Ovary (tissue), 7 donors: ENCODE measurements at regions not wholly inside any gene's neighbourhood (a gene's known extent, or its start where the extent isn't known, plus 50 kb on each side); places are given as distances from the start of the nearest gene placed in this dataset.
"Not testable (repeated sequence)": the region's sequence is repeated elsewhere in the genome, so short reads cannot be mapped to it uniquely, and the experiment has no call there.

Experiments
- DNase-seq, 5 donors: peaks; one replicate each; pipeline ENCODE4 v3.0.0-alpha.2; 2019 to 2020
- H3K27ac ChIP-seq, 2 donors: fragments of 200-600 bp; one replicate each; pipeline versions ENCODE4 v1.5.1 to v1.8.0; 2019 to 2022
- H3K27me3 ChIP-seq: fragments of 200-600 bp; one replicate; pipeline ENCODE4 v1.8.0; 2022
- H3K36me3 ChIP-seq: fragments of 200-600 bp; sonication (generic); one replicate; pipeline ENCODE4 v1.5.1; 2019
- H3K4me1 ChIP-seq: one replicate; pipeline ENCODE4 v1.8.1; 2013; ENCODE audit warnings: mild to moderate bottlenecking, moderate library complexity; ENCODE audit not compliant: insufficient read depth
- H3K4me3 ChIP-seq: fragments of 200-600 bp; sonication (generic); one replicate; pipeline ENCODE4 v1.5.1; 2017
- H3K9me3 ChIP-seq, 2 donors: fragments of 200-600 bp in 1 of 2; sonication (generic) in 1 of 2; one replicate each; pipeline versions ENCODE4 v1.5.1 to v1.8.1; 2013 to 2019; ENCODE audit warnings: mild to moderate bottlenecking in 1 of 2, moderate library complexity in 1 of 2
- EP300 ChIP-seq: sonication (generic); formaldehyde crosslinking; IDR thresholded peaks from one replicate; pipeline ENCODE4 v1.6.1; 2017; ENCODE audit warnings: antibody characterized with exemption
- POLR2A ChIP-seq: fragments of 450-650 bp; IDR thresholded peaks from one replicate; pipeline ENCODE4 v1.6.1; 2017; ENCODE audit warnings: antibody characterized with exemption, mild to moderate bottlenecking, moderate library complexity
- WGBS, 3 donors: extraction: QIAGEN DNeasy Blood & Tissue Kit in 1 of 3; methylation state at CpG; one replicate each; pipeline versions ENCODE4 v1.1.5 to v1.1.7; 2013 to 2017; 5-methylcytosine and 5-hydroxymethylcytosine counted together
- intact Hi-C, 4 donors: fragments of 100-400 bp; cut with DNase I; formaldehyde crosslinking; loops; one replicate each; pipeline versions ENCODE4 v1.11.0 to v1.15.1; 2022 to 2023
- TF ChIP-seq, protein P1 (sequence below), 3 donors: fragments of 450-650 bp in 2 of 3; fragments of 200-600 bp in 1 of 3; IDR thresholded peaks; one replicate each; pipeline versions ENCODE4 v1.5.1 to v1.8.0; 2016 to 2022; ENCODE audit warnings: antibody characterized with exemption in 3 of 3, mild to moderate bottlenecking in 1 of 3
- donor health status: DM: no; HTN: no; CAD: no; lungs with moderate emphysema.
- donor health status: DM: no; HTN: no; CAD: no.
- donor health status: Bipolar disorder and iron deficiency.
- donor health status: DM: no; HTN: no; CAD: no.
- donor health status: DM: yes; HTN: yes; CAD: no.

- intact Hi-C loops: no loop called here
- H3K27ac ChIP-seq: no peak overlapping the region
- TF ChIP-seq POLR2A: no peak
- TF ChIP-seq, protein P1, sequence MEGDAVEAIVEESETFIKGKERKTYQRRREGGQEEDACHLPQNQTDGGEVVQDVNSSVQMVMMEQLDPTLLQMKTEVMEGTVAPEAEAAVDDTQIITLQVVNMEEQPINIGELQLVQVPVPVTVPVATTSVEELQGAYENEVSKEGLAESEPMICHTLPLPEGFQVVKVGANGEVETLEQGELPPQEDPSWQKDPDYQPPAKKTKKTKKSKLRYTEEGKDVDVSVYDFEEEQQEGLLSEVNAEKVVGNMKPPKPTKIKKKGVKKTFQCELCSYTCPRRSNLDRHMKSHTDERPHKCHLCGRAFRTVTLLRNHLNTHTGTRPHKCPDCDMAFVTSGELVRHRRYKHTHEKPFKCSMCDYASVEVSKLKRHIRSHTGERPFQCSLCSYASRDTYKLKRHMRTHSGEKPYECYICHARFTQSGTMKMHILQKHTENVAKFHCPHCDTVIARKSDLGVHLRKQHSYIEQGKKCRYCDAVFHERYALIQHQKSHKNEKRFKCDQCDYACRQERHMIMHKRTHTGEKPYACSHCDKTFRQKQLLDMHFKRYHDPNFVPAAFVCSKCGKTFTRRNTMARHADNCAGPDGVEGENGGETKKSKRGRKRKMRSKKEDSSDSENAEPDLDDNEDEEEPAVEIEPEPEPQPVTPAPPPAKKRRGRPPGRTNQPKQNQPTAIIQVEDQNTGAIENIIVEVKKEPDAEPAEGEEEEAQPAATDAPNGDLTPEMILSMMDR (IDR thresholded peaks at IDR 0.05): no peak
- no peak for TF ChIP-seq EP300
- H3K4me3 ChIP-seq: no peak overlapping the region
- DNase-seq: no peak
- no peaks in the 10 kb centered on the region for H3K4me1 ChIP-seq
- no peaks in the 10 kb centered on the region for H3K36me3 ChIP-seq
- no peaks in the 10 kb centered on the region for H3K27me3 ChIP-seq
- H3K9me3 ChIP-seq: no peaks in the 10 kb centered on the region
- WGBS, 3 donors: 90 to 94% (median 92%) methylated on average over 1 of the region's 1 CpG
Observed at GRCh38 chr2:142416996-142417395, 286.2 kb upstream of the LRP1B start.

GRCh38 chr2:142415461-142415860, 284.6 kb upstream of the LRP1B start:
- Histone ChIP-seq H3K27me3 (no peaks in the 10 kb centered on the region), H3K36me3 (no peaks in the 10 kb centered on the region), H3K4me1 (no peaks in the 10 kb centered on the region), H3K9me3 (no peaks in the 10 kb centered on the region), H3K4me3 (no peak overlapping the region), H3K27ac (no peak overlapping the region)
- intact Hi-C loops: no loop called here
- no peak for TF ChIP-seq EP300
- TF ChIP-seq, protein P1 (IDR thresholded peaks at IDR 0.05): no peak
- TF ChIP-seq POLR2A: no peak
- no peak for DNase-seq
- WGBS, 3 donors: 72 to 75% (median 74%) methylated on average over 3 of the region's 3 CpGs

DNA sequence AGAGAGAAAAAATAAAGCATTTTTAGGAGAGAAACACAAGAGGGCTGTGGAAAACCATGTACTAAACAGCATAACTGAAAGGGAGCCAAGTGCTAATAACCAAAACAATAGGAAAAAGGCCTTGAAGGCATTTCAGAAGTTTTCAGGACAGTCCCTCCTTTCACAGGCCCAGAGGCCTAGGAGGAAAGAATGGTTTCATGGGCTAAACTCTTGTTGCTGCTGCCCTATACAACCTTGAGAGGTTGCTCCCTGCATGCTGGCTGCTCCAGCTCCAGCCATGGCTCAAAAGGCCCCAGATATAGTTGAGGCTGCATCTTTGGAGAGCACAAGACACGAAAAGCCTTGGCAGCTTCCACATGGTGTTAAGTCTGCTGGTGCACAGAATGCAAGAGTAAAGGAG, 267.4 kb upstream of the LRP1B start:
- 65 to 84% (median 70%) methylated on average over 1 of the region's 1 CpG for WGBS, 3 donors
- no peaks in the 10 kb centered on the region for H3K36me3 ChIP-seq
- peaks cover 0 to 4% of the 10 kb centered on the region in 2 donors for H3K9me3 ChIP-seq
- H3K27ac ChIP-seq: no peak overlapping the region
- no peak for TF ChIP-seq POLR2A
- TF ChIP-seq EP300: no peak
- no peak for DNase-seq
- H3K27me3 ChIP-seq: no peaks in the 10 kb centered on the region
- H3K4me3 ChIP-seq: no peak overlapping the region
- intact Hi-C loops: no loop called here
- H3K4me1 ChIP-seq: no peaks in the 10 kb centered on the region

DNA sequence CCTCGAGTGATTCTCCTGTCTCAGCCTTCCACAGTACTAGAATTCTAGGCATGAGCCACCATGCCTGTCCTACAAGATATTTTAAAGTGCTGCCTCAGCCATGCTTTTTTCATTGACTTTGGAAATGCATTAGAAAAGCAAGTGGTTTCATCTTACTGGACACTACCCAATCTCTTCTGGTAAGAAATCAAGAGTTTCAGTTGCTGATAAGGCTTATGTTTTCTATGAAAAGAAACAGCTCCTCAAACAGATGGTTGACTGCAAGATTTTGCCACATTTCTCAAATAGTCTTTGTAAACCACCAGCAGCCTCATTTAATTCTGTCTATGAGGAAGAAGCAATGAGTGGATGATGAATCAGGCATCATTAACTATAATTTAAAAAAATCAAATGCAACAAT, 264.5 kb upstream of the LRP1B start:
- no peaks in the 10 kb centered on the region for H3K27me3 ChIP-seq
- H3K4me1 ChIP-seq: no peaks in the 10 kb centered on the region
- TF ChIP-seq EP300 (no peak), POLR2A (no peak)
- TF ChIP-seq, protein P1 (IDR thresholded peaks at IDR 0.05): no peak
- H3K27ac ChIP-seq: no peak overlapping the region
- DNase-seq: no peak
- intact Hi-C loops: no loop called here
- WGBS, 3 donors: 71 to 78% (median 76%) methylated on average over 1 of the region's 1 CpG
- no peak overlapping the region for H3K4me3 ChIP-seq
- no peaks in the 10 kb centered on the region for H3K36me3 ChIP-seq
- H3K9me3 ChIP-seq: peaks cover 0 to 4% of the 10 kb centered on the region in 2 donors

DNA sequence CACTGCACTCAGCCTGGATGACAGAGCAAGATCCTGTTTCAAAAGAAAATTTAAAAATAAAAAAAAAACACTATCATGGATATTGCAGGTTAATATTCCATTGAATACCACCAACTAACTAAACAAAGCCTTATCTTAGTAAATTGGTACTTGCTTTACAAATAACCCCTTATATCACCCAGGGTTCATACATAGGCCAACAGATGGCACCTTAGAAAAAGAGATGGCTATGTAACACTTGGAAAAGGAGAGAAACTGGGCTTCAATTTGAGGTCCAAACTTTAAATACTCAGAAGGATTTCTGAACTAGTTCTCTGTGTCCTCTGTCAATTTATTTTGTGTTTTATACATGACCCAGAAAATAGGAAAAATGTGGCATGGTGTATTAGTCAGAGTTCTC, 249.6 kb upstream of the LRP1B start:
- no peaks in the 10 kb centered on the region for H3K36me3 ChIP-seq
- H3K4me1 ChIP-seq: no peaks in the 10 kb centered on the region
- no peaks in the 10 kb centered on the region for H3K9me3 ChIP-seq
- no peaks in the 10 kb centered on the region for H3K27me3 ChIP-seq
- no peak for DNase-seq
- no peak overlapping the region for H3K27ac ChIP-seq
- intact Hi-C loops: no loop called here
- no peak overlapping the region for H3K4me3 ChIP-seq
- no peak for TF ChIP-seq EP300
- TF ChIP-seq, protein P1 (IDR thresholded peaks at IDR 0.05): no peak
- no peak for TF ChIP-seq POLR2A

DNA sequence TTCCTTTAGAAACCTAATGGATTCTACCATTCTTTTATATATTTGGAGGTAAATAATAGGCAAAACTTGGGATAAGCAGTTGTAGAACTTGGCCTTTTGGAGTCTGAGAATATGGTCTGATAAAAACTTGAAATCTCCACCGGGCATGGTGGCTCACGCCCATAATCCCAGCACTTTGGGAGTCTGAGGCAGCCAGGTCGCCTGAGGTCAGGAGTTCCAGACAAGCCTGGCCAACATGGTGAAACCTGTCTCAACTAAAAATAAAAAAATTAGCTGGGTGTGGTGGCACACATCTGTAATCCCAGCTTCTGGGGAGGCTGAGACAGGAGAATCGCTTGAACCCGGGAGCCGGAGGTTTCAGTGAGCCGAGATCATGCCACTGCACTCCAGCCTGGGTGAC, 231.3 kb upstream of the LRP1B start:
- intact Hi-C loops, H3K4me1 ChIP-seq, H3K9me3 ChIP-seq, H3K4me3 ChIP-seq, DNase-seq, H3K36me3 ChIP-seq, H3K27ac ChIP-seq, H3K27me3 ChIP-seq: not testable (repeated sequence)
- 87 to 93% (median 88%) methylated on average over 7 of the region's 7 CpGs for WGBS, 3 donors
